ENCODE measurements at regions not wholly inside any gene's neighbourhood (a gene's known extent, or its start where the extent isn't known, plus 50 kb on each side); places are given as distances from the start of the nearest gene placed in this dataset.

DNA sequence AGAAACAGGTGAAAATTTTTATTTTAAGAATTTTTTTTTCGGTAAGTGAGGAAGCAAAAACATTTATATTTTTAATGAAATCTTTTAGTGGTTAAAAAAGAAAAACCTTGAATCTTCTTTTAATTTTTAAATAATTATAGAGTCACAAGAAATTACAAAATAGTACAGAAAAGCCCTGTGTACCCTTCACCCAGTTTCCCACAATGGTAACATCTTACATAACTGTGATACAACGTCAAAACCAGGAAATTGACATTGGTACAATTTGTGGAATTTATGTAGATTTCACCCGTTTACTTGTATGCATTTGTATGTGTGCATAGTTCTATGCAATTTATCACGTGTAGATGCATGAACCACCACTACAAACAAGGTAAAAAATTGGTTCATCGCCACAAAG is 285.9 kb downstream of the MTX2 start:
- H3K27me3 ChIP-seq (ENCODE audit: low read depth) = peaks cover 52% of the 10 kb centered on the region
- H3K4me1 ChIP-seq = peaks cover 4% of the 10 kb centered on the region; the same call in 1 of the 2 replicates
- no peak for DNase-seq (ENCODE audit: low spot score in 2 of 2)
- H3K36me3 ChIP-seq (replicated peaks) = no peaks in the 10 kb centered on the region
- in situ Hi-C loops (cut with MboI; ENCODE audit: low sequenced_read_pairs) = loop anchor here (10.0 kb wide), 1 partner anchor 430 kb away; the partner anchor contains the start of genes HOXD8 and HOXD9
- no peaks in the 10 kb centered on the region for H3K9me3 ChIP-seq
- H3K4me3 ChIP-seq = no peak overlapping the region

DNA sequence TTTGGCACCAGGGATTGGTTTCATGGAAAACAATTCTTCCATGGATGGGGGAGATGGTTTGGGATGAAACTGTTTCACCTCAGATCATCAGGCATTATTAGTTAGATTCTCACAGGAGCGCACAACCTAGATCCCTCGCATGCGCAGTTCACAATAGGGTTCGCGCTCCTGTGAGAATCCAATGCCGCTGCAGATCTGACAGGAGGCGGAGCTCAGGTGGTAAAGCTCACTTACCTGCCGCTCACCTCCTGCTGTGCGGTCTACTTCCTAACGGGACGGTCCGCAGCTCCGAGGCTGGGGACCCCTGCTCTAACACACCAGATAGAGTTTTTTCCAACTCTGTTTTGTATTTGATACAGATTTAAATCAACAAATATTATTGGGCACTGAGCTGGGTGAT is 286.5 kb downstream of the MTX2 start:
- no peaks in the 10 kb centered on the region for H3K9me3 ChIP-seq
- H3K4me3 ChIP-seq = no peak overlapping the region
- no peaks in the 10 kb centered on the region for H3K36me3 ChIP-seq (replicated peaks)
- DNase-seq (ENCODE audit: low spot score in 2 of 2) = no peak
- in situ Hi-C loops (cut with MboI; ENCODE audit: low sequenced_read_pairs) = loop anchor here (10.0 kb wide), 1 partner anchor 431 kb away; the partner anchor contains the start of genes HOXD8 and HOXD9
- peaks cover 4% of the 10 kb centered on the region; the same call in 1 of the 2 replicates for H3K4me1 ChIP-seq
- peaks cover 54% of the 10 kb centered on the region for H3K27me3 ChIP-seq (ENCODE audit: low read depth)

DNA sequence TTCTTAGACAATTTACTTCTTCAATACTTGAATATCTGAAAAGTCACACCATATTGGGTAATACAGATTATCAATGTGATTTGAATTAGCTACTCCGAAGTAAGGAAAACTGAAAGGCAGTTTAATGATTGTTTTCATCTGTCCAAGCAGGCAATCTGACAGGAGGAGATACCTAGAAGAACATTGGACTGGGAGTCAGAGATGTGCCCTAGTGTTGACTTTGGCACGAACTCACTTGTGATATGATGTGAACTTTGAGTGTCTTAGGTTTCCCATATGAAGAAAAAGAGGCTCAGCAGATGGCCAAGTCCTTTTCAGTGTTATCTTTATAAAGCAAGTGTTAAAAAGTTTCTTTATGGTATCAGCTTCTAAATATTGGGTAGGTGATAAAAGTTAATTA is 287.1 kb downstream of the MTX2 start:
- Histone ChIP-seq H3K27me3 (ENCODE audit: low read depth) (peaks cover 50% of the 10 kb centered on the region), H3K4me3 (no peak overlapping the region), H3K4me1 (peaks cover 4% of the 10 kb centered on the region; the same call in 1 of the 2 replicates), H3K9me3 (no peaks in the 10 kb centered on the region), H3K36me3 (replicated peaks) (no peaks in the 10 kb centered on the region)
- DNase-seq (ENCODE audit: low spot score in 2 of 2) = no peak
- in situ Hi-C loops (cut with MboI; ENCODE audit: low sequenced_read_pairs) = loop anchor here (10.0 kb wide), 1 partner anchor 432 kb away; the partner anchor contains the start of genes HOXD8 and HOXD9

DNA sequence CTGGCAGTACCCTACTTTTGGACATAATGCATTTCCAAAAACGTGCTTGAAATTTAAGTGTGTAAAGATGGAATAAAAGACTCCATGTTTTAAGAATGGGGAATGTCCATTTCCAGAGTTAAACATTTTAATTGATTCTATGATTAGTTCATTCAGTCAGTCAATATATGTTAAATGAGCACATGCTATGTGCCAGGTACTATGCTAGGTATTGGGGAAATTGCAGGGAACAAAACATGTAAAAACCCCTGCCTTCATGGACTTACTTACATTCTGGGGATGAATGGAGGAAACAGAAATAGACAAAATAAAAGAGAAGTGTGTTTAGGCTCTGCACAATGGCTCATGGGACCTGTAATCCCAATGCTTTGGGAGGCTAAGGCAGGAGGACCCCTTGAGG is 288.6 kb downstream of the MTX2 start:
- in situ Hi-C loops (cut with MboI; ENCODE audit: low sequenced_read_pairs) = loop anchor here (10.0 kb wide), 1 partner anchor 433 kb away; the partner anchor contains the start of genes HOXD8 and HOXD9
- DNase-seq (ENCODE audit: low spot score in 2 of 2) = no peak
- Histone ChIP-seq H3K4me3 (no peak overlapping the region), H3K4me1 (peaks cover 4% of the 10 kb centered on the region; the same call in 1 of the 2 replicates), H3K9me3 (no peaks in the 10 kb centered on the region), H3K36me3 (replicated peaks) (no peaks in the 10 kb centered on the region), H3K27me3 (ENCODE audit: low read depth) (peaks cover 54% of the 10 kb centered on the region)

- DNase-seq (ENCODE audit: low spot score in 2 of 2) = no peak
- peaks cover 4% of the 10 kb centered on the region; the same call in 1 of the 2 replicates for H3K4me1 ChIP-seq
- H3K36me3 ChIP-seq (replicated peaks) = no peaks in the 10 kb centered on the region
- H3K27me3 ChIP-seq (ENCODE audit: low read depth) = peaks cover 48% of the 10 kb centered on the region
- in situ Hi-C loops (cut with MboI; ENCODE audit: low sequenced_read_pairs) = loop anchor here (10.0 kb wide), 1 partner anchor 434 kb away; the partner anchor contains the start of genes HOXD8 and HOXD9
- H3K9me3 ChIP-seq = no peaks in the 10 kb centered on the region
- no peak overlapping the region for H3K4me3 ChIP-seq
Observed at GRCh38 chr2:176558574-176559140, 289.4 kb downstream of the MTX2 start.

- DNase-seq (ENCODE audit: low spot score in 2 of 2) = no peak
- H3K9me3 ChIP-seq = no peaks in the 10 kb centered on the region
- no peaks in the 10 kb centered on the region for H3K4me1 ChIP-seq
- H3K27me3 ChIP-seq (ENCODE audit: low read depth) = peaks cover 49% of the 10 kb centered on the region
- H3K4me3 ChIP-seq = no peak overlapping the region
- no peaks in the 10 kb centered on the region for H3K36me3 ChIP-seq (replicated peaks)
- in situ Hi-C loops (cut with MboI; ENCODE audit: low sequenced_read_pairs) = no loop called here
Observed at GRCh38 chr2:176560296-176560695, 291.1 kb downstream of the MTX2 start.

- H3K27me3 ChIP-seq (ENCODE audit: low read depth) = peaks cover 46% of the 10 kb centered on the region
- in situ Hi-C loops (cut with MboI; ENCODE audit: low sequenced_read_pairs) = no loop called here
- H3K4me1 ChIP-seq = no peaks in the 10 kb centered on the region
- no peaks in the 10 kb centered on the region for H3K9me3 ChIP-seq
- H3K4me3 ChIP-seq = no peak overlapping the region
- DNase-seq (ENCODE audit: low spot score in 2 of 2) = no peak
- no peaks in the 10 kb centered on the region for H3K36me3 ChIP-seq (replicated peaks)
Observed at GRCh38 chr2:176561706-176562105, 292.5 kb downstream of the MTX2 start.

DNA sequence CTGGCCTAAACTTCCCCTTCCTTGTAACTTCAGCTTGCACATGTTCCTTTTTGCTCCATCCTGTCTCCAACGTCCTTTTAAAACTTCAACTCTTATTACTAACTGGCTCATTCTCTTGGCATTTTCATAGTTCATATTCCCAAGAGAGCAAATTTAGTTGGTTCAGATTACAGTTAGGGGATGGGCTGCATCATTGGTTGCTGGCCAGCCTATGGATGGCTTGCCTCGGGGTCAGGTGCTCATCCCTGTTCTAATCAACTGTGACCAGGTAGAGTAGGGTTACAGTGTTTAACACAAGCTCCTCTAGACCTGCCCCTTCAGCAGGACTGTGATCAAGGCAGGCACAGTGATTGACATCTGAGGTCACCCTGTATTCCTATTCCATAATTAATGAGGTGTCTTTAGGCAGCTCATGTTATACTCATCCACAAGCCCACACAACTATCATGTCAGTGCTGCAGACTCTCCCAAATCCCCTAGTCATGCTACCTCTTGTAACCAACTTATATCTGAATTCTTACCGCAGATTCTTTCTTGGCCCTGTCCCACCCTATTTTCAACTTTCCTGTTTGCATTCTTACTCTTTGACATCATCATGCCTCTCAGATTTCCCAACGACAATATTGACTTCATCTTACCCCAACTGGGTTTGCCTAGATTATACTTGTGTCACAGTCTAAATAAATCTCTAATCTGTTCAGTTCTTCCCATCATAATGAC is 293.3 kb downstream of the MTX2 start:
- in situ Hi-C loops (cut with MboI; ENCODE audit: low sequenced_read_pairs) = no loop called here
- H3K9me3 ChIP-seq = no peaks in the 10 kb centered on the region
- no peaks in the 10 kb centered on the region for H3K4me1 ChIP-seq
- no peak overlapping the region for H3K4me3 ChIP-seq
- H3K36me3 ChIP-seq (replicated peaks) = no peaks in the 10 kb centered on the region
- peaks cover 38% of the 10 kb centered on the region for H3K27me3 ChIP-seq (ENCODE audit: low read depth)
- DNase-seq (ENCODE audit: low spot score in 2 of 2) = no peak

- no peaks in the 10 kb centered on the region for H3K4me1 ChIP-seq
Observed at GRCh38 chr2:176565641-176566323, 296.5 kb downstream of the MTX2 start.

DNA sequence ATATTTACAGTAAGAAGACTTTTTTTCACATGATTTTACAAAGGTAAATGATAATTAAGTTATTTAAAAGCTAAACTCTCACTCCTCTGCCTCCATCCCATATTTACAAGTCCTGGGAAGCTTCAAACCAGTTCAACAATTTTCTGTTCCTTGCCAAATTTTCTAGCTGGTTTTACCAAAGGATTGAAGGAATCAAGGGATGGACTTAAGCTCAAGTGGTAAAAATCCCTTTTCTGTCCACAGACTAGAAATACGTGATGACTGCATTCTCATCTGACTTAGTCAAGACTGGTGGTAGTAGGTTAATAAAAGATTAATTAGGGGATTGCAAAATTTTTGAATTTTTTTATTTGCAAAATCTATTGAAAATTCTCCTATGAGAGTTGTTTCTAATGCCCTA is 297.3 kb downstream of the MTX2 start:
- DNase-seq (ENCODE audit: low spot score in 2 of 2) = no peak
- peaks cover 29% of the 10 kb centered on the region; the same call in 1 of the 2 replicates for H3K27me3 ChIP-seq (ENCODE audit: low read depth)
- no peaks in the 10 kb centered on the region for H3K9me3 ChIP-seq
- no peaks in the 10 kb centered on the region for H3K36me3 ChIP-seq (replicated peaks)
- H3K4me1 ChIP-seq = no peaks in the 10 kb centered on the region
- in situ Hi-C loops (cut with MboI; ENCODE audit: low sequenced_read_pairs) = no loop called here
- H3K4me3 ChIP-seq = no peak overlapping the region

More at GRCh38 chr2:176565641-176566323, 296.5 kb downstream of the MTX2 start:
- H3K4me3 ChIP-seq = no peak overlapping the region
- H3K27me3 ChIP-seq (ENCODE audit: low read depth) = peaks cover 26% of the 10 kb centered on the region; the same call in 1 of the 2 replicates
- H3K9me3 ChIP-seq = no peaks in the 10 kb centered on the region
- in situ Hi-C loops (cut with MboI; ENCODE audit: low sequenced_read_pairs) = no loop called here
- DNase-seq (ENCODE audit: low spot score in 2 of 2) = no peak
- no peaks in the 10 kb centered on the region for H3K36me3 ChIP-seq (replicated peaks)

DNA sequence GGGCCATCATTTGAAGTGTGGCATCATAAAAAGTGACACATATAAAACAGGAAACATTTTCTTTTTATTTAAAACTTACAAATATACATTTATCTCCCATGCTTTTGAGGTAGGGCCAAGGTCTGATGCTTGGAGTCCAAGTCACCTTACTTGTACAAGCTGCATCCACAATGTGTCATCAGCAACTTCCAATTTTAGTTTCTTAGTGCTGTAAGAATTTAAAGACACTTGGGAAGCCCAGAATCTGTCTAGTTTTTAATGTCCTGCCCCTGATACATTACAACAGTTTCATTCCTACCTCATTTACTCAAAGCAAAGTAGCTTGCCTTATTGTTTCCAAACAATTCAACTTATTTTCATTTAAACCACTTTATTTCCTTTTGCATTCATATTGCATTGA is 297.7 kb downstream of the MTX2 start:
- Histone ChIP-seq H3K36me3 (replicated peaks) (no peaks in the 10 kb centered on the region), H3K4me3 (no peak overlapping the region), H3K27me3 (ENCODE audit: low read depth) (peaks cover 31% of the 10 kb centered on the region), H3K9me3 (no peaks in the 10 kb centered on the region), H3K4me1 (no peaks in the 10 kb centered on the region)
- in situ Hi-C loops (cut with MboI; ENCODE audit: low sequenced_read_pairs) = no loop called here
- DNase-seq (ENCODE audit: low spot score in 2 of 2) = no peak

DNA sequence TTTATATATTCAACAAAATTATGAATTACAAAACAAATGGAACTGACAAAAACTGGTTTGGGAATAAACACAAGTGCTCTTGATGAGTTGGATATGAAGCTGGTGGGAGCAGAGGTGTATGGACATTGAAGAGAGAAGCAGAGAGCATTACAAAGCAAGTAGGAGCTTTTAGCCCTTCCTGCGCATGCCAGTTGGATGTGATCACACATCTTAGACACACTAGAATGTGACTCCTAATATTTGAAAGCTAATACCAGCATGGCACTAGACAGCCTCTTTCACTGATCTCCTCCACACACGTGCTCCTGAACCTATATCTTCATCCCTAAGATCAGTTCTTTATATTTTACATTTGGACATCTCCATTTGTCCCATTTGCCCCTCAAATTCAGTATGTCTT is 298.1 kb downstream of the MTX2 start:
- in situ Hi-C loops (cut with MboI; ENCODE audit: low sequenced_read_pairs) = no loop called here
- no peaks in the 10 kb centered on the region for H3K9me3 ChIP-seq
- no peak for DNase-seq (ENCODE audit: low spot score in 2 of 2)

DNA sequence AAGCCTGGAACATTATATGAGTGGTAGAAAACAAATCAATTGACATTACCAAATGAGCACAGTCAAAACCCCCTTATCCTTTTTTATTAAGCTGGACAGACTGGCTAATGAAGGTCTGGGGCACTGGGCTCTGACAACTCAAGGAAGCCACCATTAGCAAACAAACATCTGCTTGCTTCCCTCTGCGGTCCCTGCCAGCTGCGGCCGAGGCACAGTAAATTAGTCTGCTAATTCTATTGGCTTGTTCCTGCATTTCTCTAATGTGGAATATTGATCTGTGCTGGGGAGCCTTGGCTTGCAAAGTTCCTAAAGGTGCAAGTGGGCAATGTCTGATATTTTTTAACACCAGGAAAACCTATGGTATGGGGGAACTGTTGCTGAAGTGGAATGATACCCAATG is 300.3 kb downstream of the MTX2 start:
- H3K9me3 ChIP-seq = no peaks in the 10 kb centered on the region
- DNase-seq (ENCODE audit: low spot score in 2 of 2) = no peak
- no peaks in the 10 kb centered on the region for H3K36me3 ChIP-seq (replicated peaks)
- H3K4me1 ChIP-seq = no peaks in the 10 kb centered on the region
- peaks cover 39% of the 10 kb centered on the region for H3K27me3 ChIP-seq (ENCODE audit: low read depth)
- H3K4me3 ChIP-seq = no peak overlapping the region
- in situ Hi-C loops (cut with MboI; ENCODE audit: low sequenced_read_pairs) = no loop called here

More for the DNA sequence above, 298.1 kb downstream of the MTX2 start:
- peaks cover 30% of the 10 kb centered on the region for H3K27me3 ChIP-seq (ENCODE audit: low read depth)
- H3K36me3 ChIP-seq (replicated peaks) = no peaks in the 10 kb centered on the region
- no peak overlapping the region for H3K4me3 ChIP-seq
- no peaks in the 10 kb centered on the region for H3K4me1 ChIP-seq

All from HAP-1 (cell line).